DMS53 (cell line): ENCODE measurements at regions not wholly inside any gene's neighbourhood (a gene's known extent, or its start where the extent isn't known, plus 50 kb on each side); places are given as distances from the start of the nearest gene placed in this dataset.
"Not testable (repeated sequence)": the region's sequence is repeated elsewhere in the genome, so short reads cannot be mapped to it uniquely, and the experiment has no call there.

ENCODE experiments used
- DNase-seq: peaks from one replicate; lab custom pipeline; 2025; lab: John Stamatoyannopoulos, UW

DNA sequence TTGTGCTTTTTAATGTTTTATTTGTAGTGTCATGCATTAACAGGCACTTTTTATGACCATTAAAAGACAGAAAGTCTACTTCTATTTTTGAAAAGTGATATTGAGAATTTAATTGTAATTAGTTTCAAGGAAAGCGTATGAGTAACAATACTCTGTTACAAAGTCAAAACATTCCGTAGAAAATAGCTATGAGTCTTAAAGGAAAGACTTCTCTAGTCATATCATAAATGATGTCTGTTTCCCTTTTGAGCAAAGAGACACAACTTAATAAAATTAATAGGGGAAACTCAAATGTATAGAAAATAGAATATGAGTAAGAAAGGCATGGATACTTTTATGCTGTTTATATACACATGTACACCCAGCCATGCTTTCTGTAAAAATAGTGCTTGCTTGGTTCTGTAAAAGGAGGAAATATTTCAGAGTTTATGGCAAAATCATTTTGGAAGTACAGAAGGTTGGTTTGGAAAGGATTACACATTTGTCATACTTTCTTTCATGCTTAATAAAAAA is 107.8 kb upstream of the AHI1 start:
- DNase-seq = no peak

- peak; percentile 64 for DNase-seq
Measured at GRCh38 chr6:135606392-135606791, 108.9 kb upstream of the AHI1 start.

DNA sequence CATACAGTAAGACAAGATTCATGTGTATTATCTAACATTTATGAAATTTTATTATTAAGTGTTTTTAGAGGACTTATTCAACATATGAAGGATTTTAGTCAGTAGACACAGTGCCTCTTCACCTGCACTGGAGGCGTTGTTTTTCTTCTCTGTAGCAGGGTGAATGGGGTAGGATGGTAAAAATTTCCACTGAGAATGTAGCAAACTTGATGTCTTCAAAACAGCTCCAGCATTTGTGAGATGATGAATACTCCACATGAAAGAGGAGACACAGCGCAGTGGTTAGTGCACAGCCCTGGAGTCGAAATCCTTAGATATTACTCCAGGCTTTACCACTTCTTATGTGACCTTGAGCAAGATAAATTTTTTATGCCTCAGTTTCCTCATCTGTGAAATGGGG is 110.5 kb upstream of the AHI1 start:
- DNase-seq = no peak

GRCh38 chr6:135610192-135610591 is 112.7 kb upstream of the AHI1 start:
- not testable (repeated sequence) for DNase-seq

- DNase-seq = no peak
Measured at GRCh38 chr6:135616655-135617054, 119.1 kb upstream of the AHI1 start.

DNA sequence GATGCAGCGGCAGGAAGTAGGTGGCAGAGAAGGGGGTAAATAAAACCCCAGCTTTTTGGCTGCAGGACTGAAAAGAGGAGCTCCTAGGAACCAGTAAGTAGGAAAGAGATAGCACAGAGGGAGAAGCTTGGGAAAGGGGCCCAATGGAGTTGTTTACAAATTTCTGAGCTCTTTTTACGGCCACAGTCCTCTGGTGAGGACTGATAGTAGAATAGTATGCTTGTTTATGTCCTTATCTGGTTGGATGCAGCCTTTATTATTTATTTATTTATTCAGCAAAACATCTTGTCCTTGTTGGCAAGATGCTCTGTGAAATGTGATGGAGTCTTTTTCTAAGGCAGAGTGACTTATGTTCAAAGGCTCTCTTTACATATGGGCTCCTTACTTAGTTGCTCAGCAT is 119.7 kb upstream of the AHI1 start:
- DNase-seq = no peak

- DNase-seq = no peak
Measured at GRCh38 chr6:135622081-135622480, 124.5 kb upstream of the AHI1 start.

GRCh38 chr6:135623979-135624378 is 126.4 kb upstream of the AHI1 start:
- DNase-seq = no peak

DNA sequence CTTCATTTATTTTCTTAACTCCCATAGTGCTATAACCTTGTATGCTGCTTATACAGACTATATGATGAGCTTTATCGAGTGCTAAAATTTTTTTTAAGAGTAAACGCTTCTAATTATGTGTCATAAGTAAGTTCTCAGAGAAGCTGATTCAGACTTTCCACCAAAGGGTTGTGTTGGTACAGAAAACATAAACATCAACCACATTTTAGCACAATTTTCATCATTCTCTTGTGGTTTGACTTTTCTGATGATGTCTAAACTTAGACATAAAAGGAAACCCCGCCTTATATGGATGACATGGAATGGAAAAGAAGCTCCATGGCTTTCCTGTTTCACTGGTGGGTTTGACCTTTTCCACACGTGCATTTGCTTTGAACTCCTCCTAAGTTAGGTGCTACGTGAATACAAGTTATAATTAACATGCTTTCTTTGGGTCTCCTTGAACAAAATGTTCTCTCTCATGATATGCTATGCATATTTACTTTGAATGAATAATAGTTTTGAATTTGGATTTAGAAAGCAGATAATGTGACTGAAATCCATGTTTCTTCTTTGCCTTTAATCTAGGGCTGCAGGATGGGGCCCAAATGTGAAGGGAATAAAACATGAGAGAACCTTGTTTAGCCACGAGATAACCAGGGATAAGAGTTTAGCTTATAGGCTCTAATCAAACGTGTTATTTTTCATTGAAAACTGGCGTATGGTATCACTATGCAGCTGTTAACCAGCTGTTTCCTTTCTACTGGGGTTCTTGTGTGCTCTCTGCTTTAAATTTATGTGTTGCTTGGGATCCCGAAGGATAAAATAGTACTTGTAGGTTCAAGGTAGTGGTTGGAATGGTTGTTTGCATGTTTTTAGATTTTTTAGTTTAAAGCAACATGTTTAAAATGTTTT is 127.1 kb upstream of the AHI1 start:
- DNase-seq = no peak

DNA sequence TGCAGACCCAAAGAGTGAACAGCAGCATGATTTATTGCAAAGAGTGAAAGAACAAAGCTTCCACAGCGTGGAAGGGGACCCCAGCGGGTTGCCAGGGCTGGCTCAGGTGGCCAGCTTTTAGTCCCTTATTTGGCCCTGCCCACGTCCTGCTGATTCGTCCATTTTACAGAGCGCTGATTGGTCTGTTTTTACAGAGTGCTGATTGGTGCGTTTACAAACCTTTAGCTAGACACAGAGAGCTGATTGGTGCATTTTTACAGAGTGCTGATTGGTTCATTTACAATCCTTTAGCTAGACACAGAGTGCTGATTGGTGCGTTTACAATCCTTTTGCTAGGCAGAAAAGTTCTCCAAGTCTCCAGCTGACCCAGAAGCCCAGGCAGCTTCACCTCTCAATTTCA is 128.5 kb upstream of the AHI1 start:
- not testable (repeated sequence) for DNase-seq

DNA sequence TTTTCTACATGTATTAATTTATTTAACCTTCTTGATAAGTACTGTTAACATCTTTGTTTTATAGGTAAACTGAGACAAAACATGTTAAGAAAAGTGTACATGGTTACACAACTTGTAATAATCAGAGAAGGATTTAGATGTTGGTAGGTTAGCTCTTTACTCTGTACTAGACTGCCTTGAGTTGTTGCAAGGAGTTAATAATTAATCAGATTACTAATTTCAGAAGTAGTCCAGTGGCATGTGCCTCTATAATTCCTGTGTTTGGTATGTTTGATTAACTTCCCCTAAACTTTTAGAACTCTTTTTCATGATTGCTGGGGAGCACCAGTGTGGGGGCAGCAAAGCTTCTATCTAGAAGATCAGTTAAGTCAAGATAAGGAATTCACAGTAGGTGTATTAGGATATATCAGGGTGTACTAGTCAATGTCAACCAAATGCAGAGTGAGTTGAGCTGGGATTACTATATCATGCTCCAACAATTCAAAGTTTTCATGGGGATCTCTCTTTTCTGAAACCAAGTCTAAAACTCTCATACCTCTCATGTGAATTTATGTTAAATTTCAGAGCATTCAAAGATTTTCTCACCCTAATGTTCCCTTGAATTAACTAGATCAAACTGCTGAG is 129.7 kb upstream of the AHI1 start:
- peak; percentile 39 for DNase-seq

- DNase-seq = no peak
Measured at GRCh38 chr6:135630789-135631376, 133.3 kb upstream of the AHI1 start.

GRCh38 chr6:135631821-135632220 is 134.3 kb upstream of the AHI1 start:
- DNase-seq = no peak

- no peak for DNase-seq
Measured at GRCh38 chr6:135633573-135633972, 136.0 kb upstream of the AHI1 start.

DNA sequence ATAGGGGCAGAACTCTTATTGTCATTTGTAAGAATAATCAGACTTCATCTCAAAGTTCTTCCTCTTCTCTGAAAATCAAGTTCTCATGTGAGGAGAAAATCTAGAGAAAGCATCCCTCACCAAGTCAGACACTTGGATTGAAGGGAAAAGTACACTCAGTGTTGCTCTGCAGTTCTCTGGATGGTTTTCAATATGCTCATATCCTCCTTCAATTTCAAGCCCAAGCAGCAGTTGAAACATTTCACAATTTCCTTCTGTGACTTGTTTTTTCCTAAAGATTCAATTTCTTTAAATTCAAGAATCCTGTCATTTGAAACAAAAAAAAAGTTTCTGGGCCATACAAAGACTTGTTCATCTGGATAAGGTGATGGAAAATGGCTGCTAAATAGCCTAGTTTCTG is 140.2 kb upstream of the AHI1 start:
- DNase-seq = no peak

GRCh38 chr6:135638108-135638507 is 140.6 kb upstream of the AHI1 start:
- no peak for DNase-seq

GRCh38 chr6:135640048-135640447 is 142.5 kb upstream of the AHI1 start:
- DNase-seq = no peak

DNA sequence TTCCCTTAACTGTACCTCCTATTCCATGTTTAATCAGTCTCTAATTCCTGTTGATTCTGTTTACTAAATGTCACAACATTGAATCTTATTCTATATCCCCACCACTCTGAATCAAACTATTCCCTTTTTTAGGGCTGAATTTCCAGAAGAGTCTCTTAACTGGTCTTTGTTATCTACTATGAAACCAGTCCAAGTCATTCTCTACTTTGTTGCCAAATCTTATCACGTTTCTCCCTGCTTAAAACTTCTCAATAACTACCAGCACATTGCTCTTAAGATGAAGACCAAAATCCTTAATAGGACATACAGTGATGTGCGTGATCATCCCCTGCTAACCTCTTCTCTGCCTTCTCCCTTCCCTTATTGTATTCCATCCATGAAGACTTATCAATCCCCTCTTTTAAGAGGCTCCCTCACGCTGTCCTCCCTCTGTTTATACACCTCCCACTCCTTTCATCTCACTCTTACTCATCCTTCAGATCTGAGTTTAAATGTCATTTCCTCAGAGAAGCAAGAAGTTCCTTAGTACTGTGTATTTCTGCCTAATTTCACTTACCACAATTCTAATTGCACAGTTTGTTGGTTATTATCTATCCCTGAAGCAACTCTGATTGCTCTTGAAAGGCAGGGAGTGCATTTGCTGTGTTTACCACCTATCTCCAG is 143.0 kb upstream of the AHI1 start:
- no peak for DNase-seq

DNA sequence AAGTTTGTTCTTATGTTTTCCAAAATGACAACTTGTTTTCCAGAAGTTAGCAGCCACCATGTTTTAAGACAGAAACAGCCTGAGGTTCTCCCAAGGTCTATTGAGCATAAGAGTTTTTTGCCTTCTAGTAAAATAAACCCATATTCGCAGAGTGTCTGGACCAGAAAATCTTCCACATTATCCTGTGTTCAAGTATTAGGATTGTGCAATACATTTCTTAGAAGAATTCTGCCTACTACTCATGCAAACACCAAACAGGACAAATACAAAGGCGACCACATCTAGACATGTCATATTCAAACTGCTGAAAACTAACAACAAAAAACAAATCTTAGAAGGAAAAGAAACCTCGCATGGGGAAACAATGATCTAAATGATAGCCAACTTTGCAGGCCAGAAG is 145.4 kb upstream of the AHI1 start:
- DNase-seq = no peak

DNA sequence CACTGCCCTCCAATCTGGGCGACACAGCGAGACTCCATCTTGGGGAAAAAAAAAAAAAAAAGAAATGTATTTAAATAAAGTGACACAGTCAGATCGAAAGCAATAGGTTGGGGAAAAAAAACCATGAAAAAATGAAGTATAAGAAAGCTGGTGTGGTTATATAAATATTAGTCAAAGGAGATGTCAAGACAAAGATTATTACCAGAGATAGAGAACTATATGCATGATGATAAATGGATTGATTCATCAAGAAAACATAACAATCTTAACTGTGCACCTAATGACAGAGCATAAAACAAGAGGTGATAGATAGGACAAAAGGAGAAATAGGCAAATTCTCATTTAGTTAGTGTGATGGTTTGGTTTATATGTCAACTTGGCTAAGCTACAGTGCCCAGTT is 146.9 kb upstream of the AHI1 start:
- DNase-seq = no peak

DNA sequence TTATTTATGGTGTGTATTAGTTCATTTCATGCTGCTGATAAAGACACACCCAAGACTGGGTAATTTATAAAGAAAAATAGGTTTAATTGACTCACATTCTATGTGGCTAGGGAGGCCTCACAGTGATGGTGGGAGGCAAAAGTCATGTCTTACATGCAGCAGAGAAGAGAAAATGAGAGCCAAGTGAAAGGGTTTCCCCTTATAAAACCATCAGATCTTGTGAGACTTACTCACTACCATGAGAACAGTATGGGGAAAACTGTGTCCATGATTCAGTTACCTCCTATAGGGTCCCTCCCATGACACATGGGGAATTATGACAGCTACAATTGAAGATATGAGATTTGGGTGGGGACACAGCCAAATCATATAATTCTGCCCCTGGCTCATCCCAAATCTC is 150.0 kb upstream of the AHI1 start:
- no peak for DNase-seq

DNA sequence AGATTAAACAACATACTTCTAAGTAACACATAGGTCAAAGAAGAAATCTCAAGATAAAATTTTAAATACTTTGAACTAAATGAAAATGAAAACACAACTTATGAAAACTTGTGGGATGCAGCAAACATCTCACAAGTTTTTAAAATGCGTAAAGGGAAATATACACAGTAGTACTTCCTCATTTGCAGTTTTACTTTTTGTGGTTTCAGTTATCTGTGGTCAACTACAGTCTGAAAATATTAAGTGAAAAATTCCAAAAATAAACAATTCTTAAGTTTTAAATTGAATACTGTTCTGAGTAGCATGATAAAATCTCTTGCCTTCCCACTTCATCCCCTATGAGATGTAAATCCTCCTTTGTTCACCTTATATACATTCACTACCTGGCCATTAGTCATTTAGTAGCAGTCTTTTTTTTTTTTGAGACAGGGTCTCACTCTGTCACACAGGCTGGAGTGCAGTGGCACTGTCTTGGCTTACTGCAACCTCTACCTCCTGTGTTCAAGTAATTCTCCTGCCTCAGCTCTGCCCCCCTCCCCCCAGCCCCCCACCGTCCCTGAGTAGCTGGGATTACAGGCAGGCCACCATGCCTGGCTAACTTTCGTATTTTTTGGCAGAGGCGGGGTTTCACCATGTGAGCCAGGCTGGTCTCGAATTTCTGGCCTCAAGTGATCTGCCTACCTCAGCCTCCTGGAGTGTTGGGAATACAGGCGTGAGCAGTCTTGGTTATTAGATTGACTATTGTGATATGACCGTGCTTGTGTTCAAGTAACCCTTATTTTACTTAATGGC is 154.6 kb upstream of the AHI1 start:
- no peak for DNase-seq
